ENCODE measurements at regions not wholly inside any gene's neighbourhood (a gene's known extent, or its start where the extent isn't known, plus 50 kb on each side); places are given as distances from the start of the nearest gene placed in this dataset.

DNA sequence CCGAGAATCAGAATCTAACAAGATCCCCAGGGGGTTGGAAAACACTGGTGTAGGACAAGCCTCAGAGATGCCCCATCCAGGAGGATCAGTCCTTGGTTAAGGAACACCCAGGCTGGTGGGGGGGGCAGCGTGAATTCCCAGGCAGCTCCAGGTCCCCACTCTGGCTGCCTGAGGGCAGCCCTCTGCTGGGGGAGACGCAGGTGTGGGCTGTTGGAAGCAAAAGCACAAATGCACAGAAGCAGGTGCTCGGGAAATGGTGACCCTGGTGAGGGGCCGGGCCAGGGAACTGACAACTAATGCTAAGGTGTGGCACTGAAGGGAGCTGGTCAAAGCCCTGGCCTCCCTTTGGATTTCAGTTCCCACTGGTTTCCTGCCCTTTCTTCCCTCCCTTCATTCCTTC is 140.8 kb upstream of the CDH5 start:
- no peak overlapping the region for H3K27ac ChIP-seq (ENCODE audit: low read depth, low read length)
- no peak overlapping the region for H3K14ac ChIP-seq (ENCODE audit: insufficient read length)
- H3K79me2 ChIP-seq (ENCODE audit: control insufficient read depth in 1 of 2, insufficient read depth in 2 of 2, low read length in 2 of 2), result no peaks in the 10 kb centered on the region
- no peak overlapping the region for H3K4ac ChIP-seq (replicated peaks; ENCODE audit: insufficient read length, low read depth, low read length)
- H2BK5ac ChIP-seq (ENCODE audit: low read depth, low read length), result no peak overlapping the region
- 93% methylated on average over 5 of the region's 5 CpGs; no CpG with 5 or more reads in 1 of the 2 experiments for WGBS, 2 experiments (ENCODE audit: extremely low coverage in 1 of 2, insufficient coverage in 1 of 2, insufficient read length in 1 of 2, insufficient replicate concordance in 2 of 2, low coverage in 1 of 2, low lambda C conversion rate in 2 of 2, missing lambda C conversion rate in 1 of 2)
- H3K18ac ChIP-seq (ENCODE audit: extremely low read depth, low read length), result no peak overlapping the region
- no peak for TF ChIP-seq CHD2 (IDR thresholded peaks at IDR 0.05; ENCODE audit: low read length)
- TF ChIP-seq EZH2 (IDR thresholded peaks at IDR 0.05; ENCODE audit: low read depth, low read length, severe bottlenecking), result no peak
- no peak for TF ChIP-seq PHF8 (conservative IDR thresholded peaks at IDR 0.05; ENCODE audit: low read depth, low read length)
- TF ChIP-seq POU5F1 (IDR thresholded peaks at IDR 0.05; ENCODE audit: low read depth, low read length), result no peak
- CTCF ChIA-PET (ENCODE audit: partially characterized antibody), result interaction anchor here (0.7 to 1.5 kb wide), 3 partner anchors 9 to 176 kb away, joined by 3 to 4 read pairs (median 3); no protein-coding TSS in a partner anchor
- no peaks in the 10 kb centered on the region for H3K36me3 ChIP-seq (ENCODE audit: control insufficient read depth in 2 of 4, insufficient read depth in 4 of 4, low read length in 3 of 4)
- H2AK5ac ChIP-seq (ENCODE audit: low read depth, low read length), result no peak overlapping the region
- H3K79me1 ChIP-seq (ENCODE audit: low read depth, low read length), result no peaks in the 10 kb centered on the region
- no peak for DNase-seq (ENCODE audit: low read depth in 1 of 2, low spot score in 2 of 2)
- no peak overlapping the region for H4K8ac ChIP-seq (ENCODE audit: extremely low read depth, insufficient read depth, low read length)
- H3K4me1 ChIP-seq (replicated peaks in 1 of 4; ENCODE audit: control insufficient read depth in 3 of 4, insufficient read depth in 4 of 4, low read length in 3 of 4), result no peaks in the 10 kb centered on the region
- H2BK12ac ChIP-seq (ENCODE audit: low read depth, low read length), result no peak overlapping the region
- no peak overlapping the region for H2BK120ac ChIP-seq (replicated peaks; ENCODE audit: low read depth, low read length)
- no peak overlapping the region for H3K4me2 ChIP-seq (ENCODE audit: insufficient read depth in 1 of 2, low read depth in 2 of 2, low read length in 2 of 2)
- H3K23ac ChIP-seq (ENCODE audit: insufficient read length), result no peak overlapping the region
- POLR2A ChIA-PET (ENCODE audit: partially characterized antibody), result no interaction called here
- no peak overlapping the region for H4K91ac ChIP-seq (replicated peaks; ENCODE audit: insufficient read length, low read length)
- H3K4me3 ChIP-seq (ENCODE audit: extremely low read depth in 1 of 4, insufficient read depth in 2 of 4, low read depth in 3 of 4, low read length in 4 of 4), result no peak overlapping the region
- H4K20me1 ChIP-seq (replicated peaks in 1 of 2; ENCODE audit: control insufficient read depth in 1 of 2, insufficient read depth in 2 of 2, low read length in 2 of 2), result no peaks in the 10 kb centered on the region
- H2BK15ac ChIP-seq (ENCODE audit: low read length), result no peak overlapping the region
- H3K27me3 ChIP-seq (replicated peaks in 1 of 4; ENCODE audit: control insufficient read depth in 3 of 4, extremely low read depth in 1 of 4, insufficient read depth in 3 of 4, low read length in 3 of 4), result no peaks in the 10 kb centered on the region
- H4K5ac ChIP-seq (ENCODE audit: insufficient read length, low read depth, low read length), result no peak overlapping the region
- H2AFZ ChIP-seq (ENCODE audit: low read length), result no peak overlapping the region
- no peaks in the 10 kb centered on the region for H3K9me3 ChIP-seq (ENCODE audit: insufficient read depth in 2 of 2, low read depth in 1 of 2, low read length in 1 of 2)
- no peak for FAIRE-seq
- no peak overlapping the region for H2BK20ac ChIP-seq (ENCODE audit: low read length)
- no peak overlapping the region for H3K9ac ChIP-seq (replicated peaks in 1 of 4; ENCODE audit: extremely low read depth in 1 of 4, low read depth in 3 of 4, low read length in 3 of 4)
- no peak overlapping the region for H3K56ac ChIP-seq (replicated peaks; ENCODE audit: insufficient read length, low read depth, low read length)
- H3K23me2 ChIP-seq (ENCODE audit: low read depth, low read length), result no peaks in the 10 kb centered on the region

Data from H1 (cell line).